ENCODE measurements at regions not wholly inside any gene's neighbourhood (a gene's known extent, or its start where the extent isn't known, plus 50 kb on each side); places are given as distances from the start of the nearest gene placed in this dataset.

DNA sequence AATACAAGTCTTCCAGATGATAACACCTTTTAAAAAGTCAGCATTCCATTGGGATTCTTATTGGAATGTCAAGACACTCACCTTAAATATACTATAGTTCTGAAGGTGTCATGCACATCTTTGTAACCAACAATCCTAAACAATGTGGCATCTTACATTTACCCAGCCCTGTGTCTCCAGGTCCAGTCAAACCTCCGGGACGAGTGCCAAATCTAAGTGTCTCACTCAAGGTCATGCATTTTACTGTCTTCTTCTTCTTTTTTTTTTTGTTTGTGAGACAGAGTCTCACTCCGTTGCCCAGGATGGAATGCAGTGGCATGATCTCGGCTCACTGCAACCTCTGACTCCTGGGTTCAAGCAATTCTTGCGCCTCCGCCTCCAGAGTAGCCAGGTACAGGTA is 206.9 kb upstream of the FAM98A start:
- H3K9me2 ChIP-seq (ENCODE audit: insufficient read depth, low read length): no peaks in the 10 kb centered on the region
- no peaks in the 10 kb centered on the region for H3K4me1 ChIP-seq (ENCODE audit: insufficient read depth, low read length, poor library complexity, severe bottlenecking)
- H3K4me3 ChIP-seq (ENCODE audit: low read depth, low read length, poor library complexity, severe bottlenecking): no peak overlapping the region
- CTCF ChIA-PET (ENCODE audit: unreplicated experiment): no interaction called here
- no peak overlapping the region for H2AFZ ChIP-seq (ENCODE audit: low read length)
- intact Hi-C loops (cut with micrococcal nuclease; ENCODE audit: unreplicated experiment): no loop called here
- H4K20me1 ChIP-seq (ENCODE audit: insufficient read depth, low read length): no peaks in the 10 kb centered on the region
- H3K9me3 ChIP-seq (ENCODE audit: low read length): no peaks in the 10 kb centered on the region
- TF ChIP-seq EZH2phosphoT487 (IDR thresholded peaks at IDR 0.05; ENCODE audit: borderline replicate concordance, low read depth, low read length): no peak
- TF ChIP-seq, protein P1, sequence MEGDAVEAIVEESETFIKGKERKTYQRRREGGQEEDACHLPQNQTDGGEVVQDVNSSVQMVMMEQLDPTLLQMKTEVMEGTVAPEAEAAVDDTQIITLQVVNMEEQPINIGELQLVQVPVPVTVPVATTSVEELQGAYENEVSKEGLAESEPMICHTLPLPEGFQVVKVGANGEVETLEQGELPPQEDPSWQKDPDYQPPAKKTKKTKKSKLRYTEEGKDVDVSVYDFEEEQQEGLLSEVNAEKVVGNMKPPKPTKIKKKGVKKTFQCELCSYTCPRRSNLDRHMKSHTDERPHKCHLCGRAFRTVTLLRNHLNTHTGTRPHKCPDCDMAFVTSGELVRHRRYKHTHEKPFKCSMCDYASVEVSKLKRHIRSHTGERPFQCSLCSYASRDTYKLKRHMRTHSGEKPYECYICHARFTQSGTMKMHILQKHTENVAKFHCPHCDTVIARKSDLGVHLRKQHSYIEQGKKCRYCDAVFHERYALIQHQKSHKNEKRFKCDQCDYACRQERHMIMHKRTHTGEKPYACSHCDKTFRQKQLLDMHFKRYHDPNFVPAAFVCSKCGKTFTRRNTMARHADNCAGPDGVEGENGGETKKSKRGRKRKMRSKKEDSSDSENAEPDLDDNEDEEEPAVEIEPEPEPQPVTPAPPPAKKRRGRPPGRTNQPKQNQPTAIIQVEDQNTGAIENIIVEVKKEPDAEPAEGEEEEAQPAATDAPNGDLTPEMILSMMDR (conservative IDR thresholded peaks at IDR 0.05; ENCODE audit: low read length): no peak
- H3K36me3 ChIP-seq (ENCODE audit: insufficient read depth, low read length): no peaks in the 10 kb centered on the region
- no peak overlapping the region for H3K27ac ChIP-seq (ENCODE audit: low read depth, low read length, poor library complexity, severe bottlenecking)
- POLR2A ChIA-PET: no interaction called here
- DNase-seq (ENCODE audit: low spot score): no peak
- BruUV-seq (replicated peaks): no TSS peak
- H3K4me2 ChIP-seq (ENCODE audit: low read length): no peak overlapping the region
- no peaks in the 10 kb centered on the region for H3K79me2 ChIP-seq (ENCODE audit: insufficient read depth, low read depth, low read length)

DNA sequence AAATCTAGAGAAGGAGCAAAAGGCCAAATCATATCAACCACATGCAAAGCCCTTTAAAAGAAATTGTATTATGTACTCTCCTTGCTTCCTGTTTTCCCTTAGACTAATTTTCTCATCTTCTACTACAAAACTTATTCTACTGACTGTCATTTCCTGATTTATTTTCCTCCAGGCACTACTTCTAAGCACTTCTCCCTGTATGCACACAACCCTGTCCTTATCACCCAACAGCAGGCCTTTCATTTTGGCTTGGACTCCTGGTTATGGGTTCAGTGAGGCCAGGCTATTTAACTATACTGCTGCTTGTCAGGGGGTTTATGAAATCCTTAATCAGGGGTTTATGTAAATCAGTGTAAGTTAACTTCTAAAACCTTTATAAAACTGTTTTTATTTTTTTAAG is 205.1 kb upstream of the FAM98A start:
- Histone ChIP-seq H3K4me3 (ENCODE audit: low read depth, low read length, poor library complexity, severe bottlenecking) (no peak overlapping the region), H3K9me3 (ENCODE audit: low read length) (no peaks in the 10 kb centered on the region), H4K20me1 (ENCODE audit: insufficient read depth, low read length) (no peaks in the 10 kb centered on the region), H3K36me3 (ENCODE audit: insufficient read depth, low read length) (no peaks in the 10 kb centered on the region), H3K9me2 (ENCODE audit: insufficient read depth, low read length) (no peaks in the 10 kb centered on the region), H3K4me1 (ENCODE audit: insufficient read depth, low read length, poor library complexity, severe bottlenecking) (no peaks in the 10 kb centered on the region), H3K79me2 (ENCODE audit: insufficient read depth, low read depth, low read length) (no peaks in the 10 kb centered on the region), H3K27ac (ENCODE audit: low read depth, low read length, poor library complexity, severe bottlenecking) (no peak overlapping the region), H3K4me2 (ENCODE audit: low read length) (no peak overlapping the region), H2AFZ (ENCODE audit: low read length) (no peak overlapping the region)
- ChIA-PET CTCF (ENCODE audit: unreplicated experiment) (no interaction called here), POLR2A (no interaction called here)
- DNase-seq (ENCODE audit: low spot score): no peak
- no peak for TF ChIP-seq EZH2phosphoT487 (IDR thresholded peaks at IDR 0.05; ENCODE audit: borderline replicate concordance, low read depth, low read length)
- TF ChIP-seq, protein P1 (conservative IDR thresholded peaks at IDR 0.05; ENCODE audit: low read length): no peak
- no TSS peak for BruUV-seq (replicated peaks)
- intact Hi-C loops (cut with micrococcal nuclease; ENCODE audit: unreplicated experiment): no loop called here

DNA sequence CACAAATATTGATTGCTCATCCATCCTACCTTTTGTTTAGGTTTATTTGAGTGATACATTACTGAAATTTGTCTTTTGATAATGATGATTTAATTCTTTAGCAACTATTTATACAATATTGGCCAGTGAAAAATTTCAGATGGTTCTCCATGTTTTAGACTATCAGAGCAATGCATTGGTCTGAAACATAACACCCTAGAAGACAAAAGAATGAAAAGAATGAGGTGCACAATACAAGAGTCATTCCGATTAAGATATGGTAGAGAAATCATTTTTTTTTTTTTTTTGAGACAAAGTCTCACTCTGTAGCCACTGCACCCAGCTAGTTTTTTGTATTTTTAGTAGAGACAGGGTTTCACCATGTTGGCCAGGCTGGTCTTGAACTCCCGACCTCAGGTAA is 197.4 kb upstream of the FAM98A start:
- Histone ChIP-seq H3K27ac (ENCODE audit: low read depth, low read length, poor library complexity, severe bottlenecking) (no peak overlapping the region), H4K20me1 (ENCODE audit: insufficient read depth, low read length) (no peaks in the 10 kb centered on the region), H3K4me2 (ENCODE audit: low read length) (no peak overlapping the region), H3K9me2 (ENCODE audit: insufficient read depth, low read length) (no peaks in the 10 kb centered on the region), H3K9me3 (ENCODE audit: low read length) (no peaks in the 10 kb centered on the region), H2AFZ (ENCODE audit: low read length) (no peak overlapping the region), H3K36me3 (ENCODE audit: insufficient read depth, low read length) (no peaks in the 10 kb centered on the region), H3K79me2 (ENCODE audit: insufficient read depth, low read depth, low read length) (no peaks in the 10 kb centered on the region), H3K4me3 (ENCODE audit: low read depth, low read length, poor library complexity, severe bottlenecking) (no peak overlapping the region), H3K4me1 (ENCODE audit: insufficient read depth, low read length, poor library complexity, severe bottlenecking) (no peaks in the 10 kb centered on the region)
- DNase-seq (ENCODE audit: low spot score): no peak
- BruUV-seq (replicated peaks): no TSS peak
- intact Hi-C loops (cut with micrococcal nuclease; ENCODE audit: unreplicated experiment): no loop called here
- ChIA-PET POLR2A (interaction anchor here (0.5 kb wide), 1 partner anchor 13 kb away, joined by 3 read pairs; no protein-coding TSS in a partner anchor), CTCF (ENCODE audit: unreplicated experiment) (no interaction called here)
- TF ChIP-seq EZH2phosphoT487 (IDR thresholded peaks at IDR 0.05; ENCODE audit: borderline replicate concordance, low read depth, low read length): no peak
- TF ChIP-seq, protein P1 (conservative IDR thresholded peaks at IDR 0.05; ENCODE audit: low read length): no peak

All from OCI-LY7 (cell line).